CD4-positive, alpha-beta T cell treated with Interleukin-21 for 1 hour (primary cell): ENCODE measurements at regions not wholly inside any gene's neighbourhood (a gene's known extent, or its start where the extent isn't known, plus 50 kb on each side); places are given as distances from the start of the nearest gene placed in this dataset.
"Not testable (repeated sequence)": the region's sequence is repeated elsewhere in the genome, so short reads cannot be mapped to it uniquely, and the experiment has no call there.

Experiments used
- DNase-seq: peaks from one replicate; pipeline ENCODE4 v3.0.0-alpha.2; 2020

DNA sequence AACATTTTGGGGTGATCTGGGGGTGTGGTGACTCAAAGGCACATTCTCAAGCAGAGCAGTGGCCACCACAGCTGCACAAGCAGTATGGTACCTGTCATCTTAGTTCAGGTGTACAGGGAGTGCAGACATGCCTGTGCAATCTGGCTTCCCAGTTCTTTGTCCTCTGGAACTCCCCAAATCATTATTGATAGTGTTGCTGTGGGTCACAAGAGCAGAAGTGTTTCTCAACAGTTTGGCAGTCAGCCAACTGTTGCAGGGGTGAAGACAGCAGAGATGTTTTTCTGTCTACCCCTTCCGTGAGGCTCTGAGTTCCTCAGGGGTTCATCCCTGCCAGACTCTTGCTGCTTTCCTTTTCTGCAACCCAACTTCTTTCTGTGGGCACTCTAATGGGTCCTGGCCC, 206.5 kb upstream of the ZSWIM2 start:
- no peak for DNase-seq

DNA sequence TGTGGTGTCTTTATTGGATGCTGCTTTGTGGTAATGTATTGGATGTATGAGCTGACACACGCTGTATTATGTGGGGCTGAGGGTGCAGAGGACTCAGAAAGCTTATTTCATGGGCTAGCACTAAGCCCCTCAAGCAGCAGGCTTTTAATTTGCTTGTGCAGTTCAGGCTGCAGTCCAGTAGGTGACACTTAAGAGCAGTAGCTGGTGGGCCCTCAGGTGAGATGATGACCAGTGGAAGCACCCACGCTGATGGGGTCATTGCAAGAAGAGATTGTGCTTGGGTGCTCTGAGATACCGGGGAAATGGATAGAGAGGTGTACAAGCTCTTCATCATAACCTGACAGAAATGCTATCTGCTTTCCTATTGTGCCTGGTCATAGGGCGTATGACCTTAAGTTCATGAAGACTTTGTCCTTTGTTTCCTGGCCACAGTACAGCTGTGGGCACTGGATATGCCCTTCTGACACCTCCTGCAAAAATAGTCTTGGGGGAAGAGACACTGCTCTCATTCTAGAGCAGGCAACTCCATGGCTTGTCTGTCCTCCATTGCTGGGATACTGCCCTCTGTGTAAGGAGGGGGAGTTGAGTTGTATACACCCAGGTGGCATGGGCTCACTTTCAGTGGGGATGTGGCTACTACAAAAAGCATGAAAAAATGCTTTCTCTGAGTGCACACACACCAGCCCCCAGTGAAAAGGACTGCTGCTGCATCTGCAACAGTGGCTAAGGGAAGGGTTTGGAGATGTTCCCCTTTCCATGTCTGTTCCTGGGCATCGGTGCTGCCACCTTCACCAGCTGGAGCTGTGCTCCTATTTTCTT, 205.7 kb upstream of the ZSWIM2 start:
- no peak for DNase-seq

DNA sequence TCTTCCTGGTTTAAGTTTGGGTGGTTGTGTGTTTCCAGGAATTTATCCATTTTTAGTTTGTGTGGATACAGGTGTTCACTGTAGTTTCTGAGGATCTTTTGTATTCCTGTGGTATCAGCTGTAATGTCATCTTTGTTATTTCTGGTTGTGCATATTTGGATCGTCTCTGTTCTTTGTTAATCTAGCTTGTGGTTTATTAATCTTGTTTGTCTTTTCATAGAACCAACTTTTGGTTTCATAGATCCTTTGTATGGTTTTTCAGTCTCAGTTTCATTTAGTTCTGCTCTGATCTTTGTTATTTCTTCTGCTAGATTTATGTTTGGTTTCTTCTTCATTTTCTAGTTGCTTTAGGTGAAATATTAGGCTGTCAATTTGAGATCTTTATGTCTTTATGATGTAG, 202.4 kb upstream of the ZSWIM2 start:
- DNase-seq: no peak

DNA sequence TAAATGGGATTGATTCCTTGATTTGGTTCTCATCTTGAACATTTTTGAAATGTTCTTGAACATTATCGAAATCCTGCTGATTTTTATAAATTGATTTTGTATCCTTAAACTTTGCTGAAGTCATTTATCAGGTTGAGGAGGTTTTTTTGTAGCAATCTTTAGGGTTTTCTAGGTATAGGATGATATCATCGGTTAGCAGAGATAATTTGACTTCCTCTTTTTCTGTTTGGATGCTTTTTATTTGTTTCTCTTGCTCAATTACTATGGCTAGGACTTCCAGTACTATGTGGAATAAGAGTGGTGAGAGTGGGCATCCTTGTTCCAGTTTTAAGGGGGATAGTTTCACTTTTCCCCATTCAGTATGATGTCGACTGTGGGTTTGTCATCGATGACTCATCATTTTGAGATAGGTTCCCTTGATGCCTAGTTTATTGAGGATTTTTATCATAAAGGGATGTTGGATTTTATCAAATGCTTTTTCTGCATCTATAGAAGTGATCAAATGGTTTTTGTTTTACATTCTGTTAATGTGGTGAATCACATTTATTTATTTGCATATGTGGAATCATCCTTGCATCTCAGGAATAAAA, 201.5 kb upstream of the ZSWIM2 start:
- no peak for DNase-seq

DNA sequence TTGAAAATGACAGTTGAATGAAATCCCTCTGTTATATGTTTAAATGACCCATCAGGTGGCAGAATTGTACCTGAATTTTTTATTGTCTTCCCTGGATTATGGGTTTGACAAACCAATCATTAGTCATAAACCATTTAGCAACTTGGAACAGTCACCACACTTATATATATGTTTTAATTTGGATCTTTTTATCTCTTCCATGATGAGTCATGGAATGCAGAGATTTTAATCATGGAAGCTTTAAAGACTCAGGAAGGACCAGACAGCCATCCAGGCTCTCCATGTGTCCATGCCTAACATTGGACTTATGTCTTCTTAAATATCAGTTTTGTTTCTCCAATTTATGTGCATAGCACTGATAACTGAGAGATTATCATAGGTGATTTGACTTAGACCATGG, 188.3 kb upstream of the ZSWIM2 start:
- no peak for DNase-seq

DNA sequence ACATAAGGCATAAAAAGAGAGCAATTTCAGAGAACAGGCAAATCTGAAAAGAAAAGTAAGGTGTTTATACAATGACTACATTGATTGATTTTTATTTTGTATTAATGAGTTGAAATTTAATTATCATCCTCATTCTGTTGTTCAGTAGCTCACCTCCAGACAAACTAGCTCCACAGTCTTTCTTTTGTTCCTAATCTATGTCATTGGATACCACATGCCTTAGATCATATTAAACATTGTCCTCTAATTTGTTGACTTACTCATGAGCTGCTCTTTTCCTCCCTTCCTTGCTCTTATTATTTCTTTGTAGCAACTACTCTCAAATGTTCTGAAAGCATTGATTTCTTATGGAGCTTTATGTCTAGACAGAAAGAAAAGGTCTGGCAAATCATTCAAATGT, 185.5 kb upstream of the ZSWIM2 start:
- no peak for DNase-seq

DNA sequence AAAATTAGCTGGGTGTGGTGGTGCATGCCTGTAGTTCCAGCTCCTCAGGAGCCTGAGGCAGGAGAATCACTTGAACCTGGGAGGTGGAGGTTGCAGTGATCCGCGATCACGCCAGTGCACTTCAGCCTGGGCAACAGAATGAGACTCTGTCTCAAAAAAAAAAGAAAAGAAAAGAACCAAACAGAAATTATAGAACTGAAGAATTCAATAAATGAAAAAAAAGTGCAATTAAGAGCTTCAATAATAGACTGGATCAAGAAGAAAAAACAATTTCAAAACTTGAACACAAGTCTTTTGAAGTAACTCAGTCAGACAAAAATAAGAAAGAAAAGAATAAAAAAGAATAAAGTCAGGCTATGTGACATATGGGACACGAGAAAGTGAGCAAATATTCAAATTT, 175.8 kb upstream of the ZSWIM2 start:
- no peak for DNase-seq

DNA sequence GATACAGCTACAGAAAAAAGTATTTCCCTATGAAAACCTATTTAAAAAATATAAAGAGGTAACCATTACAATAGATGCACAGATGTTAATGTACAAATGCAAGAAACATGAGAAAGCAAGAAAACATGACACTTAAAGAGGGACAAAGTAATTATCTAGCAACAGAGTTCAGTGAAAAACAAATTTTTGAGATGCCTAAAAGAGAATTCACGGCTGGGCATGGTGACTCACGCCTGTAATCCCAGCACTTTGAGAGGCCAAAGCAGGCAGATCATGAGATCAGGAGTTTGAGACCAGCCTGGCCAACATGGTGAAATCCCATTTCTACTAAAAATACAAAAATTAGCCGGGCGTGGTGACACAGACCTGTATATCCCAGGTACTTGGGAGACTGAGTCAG, 175.0 kb upstream of the ZSWIM2 start:
- DNase-seq: not testable (repeated sequence)

DNA sequence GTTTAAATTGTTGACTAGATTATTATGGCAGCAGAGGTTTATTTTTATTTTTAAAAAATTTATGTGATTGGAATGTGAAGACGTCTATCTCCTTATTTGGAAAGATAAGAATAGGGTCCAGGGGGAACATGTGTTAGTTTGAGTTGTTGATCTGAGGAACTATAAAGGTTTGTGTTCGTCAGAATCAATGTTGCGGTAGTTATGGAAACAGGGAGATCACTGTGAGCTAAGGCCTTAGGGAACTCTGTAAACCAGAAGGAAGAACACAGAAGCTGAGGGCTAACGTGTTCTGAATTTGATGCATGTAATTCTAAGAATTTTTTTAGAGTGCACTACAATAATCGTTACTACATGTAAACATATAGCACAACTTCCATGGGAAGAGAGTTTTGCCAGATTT, 168.5 kb upstream of the ZSWIM2 start:
- no peak for DNase-seq

DNA sequence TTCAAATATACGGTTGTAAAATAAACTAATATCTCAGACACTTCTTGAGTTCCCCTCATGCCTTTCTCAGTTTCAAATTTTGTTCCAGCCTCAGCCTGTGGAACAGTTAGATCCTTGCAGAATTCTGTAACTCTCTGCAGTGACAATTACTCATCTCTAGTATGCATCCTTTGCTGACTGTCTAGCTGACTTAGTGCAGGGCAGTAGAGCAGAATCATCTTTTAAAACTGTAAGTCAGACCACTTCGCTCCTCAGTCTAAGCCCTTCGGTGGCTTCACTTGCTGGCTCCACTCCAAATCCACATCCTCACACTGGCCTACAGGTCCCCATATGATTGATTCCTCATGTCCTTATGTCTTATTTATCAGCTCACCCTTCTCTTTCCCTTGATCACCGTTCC, 164.1 kb upstream of the ZSWIM2 start:
- no peak for DNase-seq

DNA sequence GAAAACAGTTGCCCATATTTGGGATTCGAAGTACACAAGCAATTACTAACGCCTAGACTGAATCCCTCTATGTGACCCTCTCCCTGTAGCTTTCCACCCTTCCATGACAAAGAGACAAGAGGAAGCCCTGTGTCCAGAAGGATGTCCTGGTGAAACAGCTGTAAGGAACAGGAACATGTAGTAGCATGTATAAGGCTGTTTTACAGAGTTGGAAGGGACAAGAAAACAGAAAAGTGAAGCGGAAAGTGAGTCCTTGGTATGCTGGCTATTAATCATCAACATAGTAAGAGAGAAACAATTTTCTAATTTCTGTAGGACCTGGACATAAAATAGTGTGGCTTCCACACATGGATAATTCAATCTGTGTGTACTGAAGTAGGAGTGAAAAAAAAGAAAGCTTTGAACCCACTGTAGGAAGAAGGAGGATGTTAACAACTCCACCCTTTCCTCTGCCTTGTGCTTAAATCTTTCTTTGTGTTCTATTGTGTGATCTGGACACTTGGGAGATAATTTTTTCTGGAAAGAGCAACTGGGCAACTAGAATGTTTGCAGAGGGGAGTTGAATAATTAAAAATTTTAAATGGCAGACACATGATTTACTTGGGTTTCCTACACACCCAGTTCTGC, 162.3 kb upstream of the ZSWIM2 start:
- no peak for DNase-seq

DNA sequence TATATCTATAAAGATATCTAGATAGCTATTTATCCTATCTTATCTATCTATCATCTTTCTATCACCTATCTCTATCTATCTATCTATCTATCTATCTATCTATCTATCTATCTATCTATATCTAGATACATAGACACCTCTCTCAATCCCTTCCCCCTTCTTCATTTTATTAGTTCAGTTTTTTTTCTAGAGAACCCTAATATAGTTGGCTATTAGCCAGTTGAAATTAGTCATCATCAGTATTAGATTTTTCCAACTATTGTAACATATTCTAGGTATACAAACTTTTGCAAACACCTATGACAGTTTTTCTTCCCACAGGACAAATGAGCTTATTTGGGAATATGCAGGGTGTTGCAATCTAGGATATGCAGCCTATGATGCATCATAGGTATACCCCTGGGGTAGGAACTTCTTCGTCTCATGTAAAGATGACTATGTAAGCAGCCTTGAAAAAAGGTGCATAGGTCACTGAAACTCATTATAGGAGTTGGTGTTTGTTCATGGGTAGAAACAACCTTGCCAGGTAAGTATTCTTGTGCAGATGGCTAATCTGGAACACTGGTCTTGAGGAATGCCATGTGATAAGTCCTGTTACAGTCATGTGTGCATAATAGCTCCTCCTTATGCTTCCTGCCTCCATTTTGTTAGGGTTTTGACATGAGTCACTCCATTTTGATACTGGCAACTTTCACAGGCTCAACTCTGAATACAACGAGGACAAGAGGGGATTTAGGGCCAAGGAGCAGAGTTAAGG, 160.7 kb upstream of the ZSWIM2 start:
- DNase-seq: no peak

DNA sequence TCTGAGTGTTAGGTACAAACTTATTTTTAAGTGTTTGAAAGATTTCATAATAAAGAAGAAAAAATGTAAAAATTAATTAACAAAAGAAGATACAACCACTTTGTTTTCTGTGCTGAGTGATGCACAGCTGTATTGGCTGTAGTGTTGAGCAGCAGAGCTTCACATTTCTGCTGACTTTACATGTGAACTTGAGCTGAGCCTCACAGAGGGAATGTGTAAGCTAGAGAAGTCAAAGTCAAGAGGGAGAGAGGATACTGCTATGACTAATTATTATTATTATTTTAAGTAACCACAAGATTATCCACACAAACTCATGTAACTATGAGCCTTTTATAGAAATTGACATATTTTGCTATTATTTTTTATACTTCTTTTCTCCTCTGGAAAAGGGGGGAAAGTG, 159.1 kb upstream of the ZSWIM2 start:
- DNase-seq: no peak

DNA sequence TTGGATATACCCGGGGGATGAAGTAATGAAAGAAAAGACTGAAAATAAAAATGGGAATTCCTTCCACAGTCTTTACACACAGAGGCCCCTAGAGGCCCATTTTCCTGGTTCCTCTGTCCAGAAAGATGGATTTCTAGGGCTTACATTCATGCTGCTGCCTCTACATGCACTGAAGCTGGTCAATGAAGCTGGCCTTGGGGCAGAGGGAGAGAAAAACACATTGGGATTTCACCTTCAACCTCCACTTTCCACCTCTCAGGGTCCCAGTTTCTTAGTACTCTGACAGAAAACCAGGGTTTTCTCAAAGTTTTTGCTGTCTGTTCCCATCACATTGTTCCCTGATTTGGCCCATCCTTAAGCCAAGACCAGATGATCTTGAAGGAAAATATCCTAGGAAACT, 154.6 kb upstream of the ZSWIM2 start:
- no peak for DNase-seq

DNA sequence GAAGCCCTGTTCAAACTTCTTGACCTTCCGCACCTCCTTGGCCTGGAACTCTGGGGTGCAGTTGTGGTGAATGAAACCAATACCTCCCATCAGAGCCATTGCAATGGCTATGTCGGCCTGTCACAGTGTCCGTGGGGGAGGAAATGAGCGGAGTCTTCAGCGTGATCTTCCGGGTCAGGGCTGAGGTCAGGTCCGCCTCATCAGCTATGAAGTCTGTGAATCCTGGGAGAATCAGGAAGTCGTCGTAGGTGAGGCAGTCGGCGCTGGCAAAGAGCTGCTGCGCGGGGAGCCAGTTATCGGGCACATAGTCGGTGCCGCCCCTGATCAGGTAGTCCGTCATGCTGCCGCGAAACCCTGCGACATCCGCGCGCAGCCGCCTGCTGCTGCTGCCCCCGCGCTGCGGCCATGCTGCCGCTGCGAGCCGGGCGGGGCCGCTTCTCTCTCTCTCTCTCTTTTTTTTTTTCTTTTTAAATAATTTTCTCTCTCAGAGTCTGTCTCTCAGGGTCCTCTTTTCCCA, 154.1 kb upstream of the ZSWIM2 start:
- DNase-seq: peak; percentile 4

DNA sequence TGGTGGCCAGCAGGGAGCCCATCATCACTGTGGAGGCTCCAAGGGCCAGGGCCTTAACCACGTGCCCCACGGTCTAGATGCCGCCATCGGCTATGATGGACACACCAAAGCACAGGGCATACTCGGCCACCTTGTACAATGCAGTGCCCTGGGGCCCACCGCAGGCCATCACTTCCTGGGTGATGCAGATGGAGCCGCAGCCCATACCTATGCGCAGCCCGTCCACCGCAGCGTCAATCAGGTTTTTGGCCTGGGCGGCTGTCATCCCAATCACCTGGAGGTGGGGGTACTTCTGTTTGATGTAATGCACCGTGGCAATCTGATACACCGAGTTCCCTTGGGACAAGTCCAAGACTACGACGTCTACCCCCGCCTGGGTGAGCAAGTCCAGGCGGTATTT, 153.3 kb upstream of the ZSWIM2 start:
- no peak for DNase-seq

DNA sequence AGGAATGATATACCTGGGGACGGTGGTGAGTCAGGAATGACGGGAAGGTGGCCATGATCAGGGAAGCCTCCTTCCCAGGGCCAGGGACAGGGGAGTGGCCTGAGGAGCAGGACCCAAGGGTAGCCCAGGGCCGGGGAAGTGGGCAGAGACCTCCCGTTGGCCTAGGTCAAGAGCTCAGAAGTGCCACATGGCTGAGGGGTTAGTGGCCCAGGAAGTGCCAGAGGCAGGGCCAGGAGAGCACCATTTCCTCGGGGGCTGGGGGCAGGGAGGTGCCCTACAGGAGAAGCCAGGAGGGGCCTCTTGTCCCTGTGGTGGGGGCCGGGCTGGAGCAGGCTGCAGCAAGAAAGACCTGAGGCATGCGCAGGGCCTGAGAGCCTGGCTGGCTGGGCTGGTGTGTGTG, 152.3 kb upstream of the ZSWIM2 start:
- no peak for DNase-seq

DNA sequence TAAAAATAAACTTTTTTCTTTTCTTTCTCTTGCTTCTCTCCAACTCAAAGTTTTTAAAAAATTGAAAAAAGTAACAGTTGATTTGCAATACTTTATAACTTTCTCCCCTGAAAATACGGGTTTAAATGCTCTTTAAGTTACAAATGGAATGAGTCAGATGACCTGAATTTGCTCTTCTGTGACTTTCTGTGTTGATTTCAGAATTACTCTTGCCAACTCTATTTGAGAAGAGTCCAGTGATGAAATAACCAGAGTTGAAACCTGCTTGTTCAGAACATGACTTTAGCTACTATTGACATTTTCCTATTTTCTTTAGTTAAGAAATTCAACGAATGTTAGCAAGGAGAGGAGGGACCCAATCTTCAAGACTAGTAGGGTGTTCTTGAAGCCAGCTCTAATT, 146.1 kb upstream of the ZSWIM2 start:
- DNase-seq: no peak

DNA sequence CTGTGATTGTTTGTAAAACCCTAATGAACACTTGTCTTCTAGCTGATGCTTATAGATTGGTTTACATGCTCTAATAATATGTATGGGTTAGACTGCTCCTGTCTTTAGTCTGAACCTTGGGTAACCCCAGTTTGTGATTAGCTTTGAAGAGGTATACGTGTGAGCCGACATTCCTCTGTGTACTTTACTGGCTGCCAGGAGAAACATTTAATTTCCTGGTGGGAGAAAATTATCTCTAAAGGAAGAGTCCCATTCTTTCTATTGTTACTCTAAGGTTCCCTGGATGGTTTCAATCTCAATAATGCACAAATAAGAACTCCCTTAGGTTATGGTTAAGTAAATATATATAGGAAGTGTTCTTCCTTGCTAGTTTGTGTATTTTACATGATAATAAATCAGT, 143.6 kb upstream of the ZSWIM2 start:
- no peak for DNase-seq

DNA sequence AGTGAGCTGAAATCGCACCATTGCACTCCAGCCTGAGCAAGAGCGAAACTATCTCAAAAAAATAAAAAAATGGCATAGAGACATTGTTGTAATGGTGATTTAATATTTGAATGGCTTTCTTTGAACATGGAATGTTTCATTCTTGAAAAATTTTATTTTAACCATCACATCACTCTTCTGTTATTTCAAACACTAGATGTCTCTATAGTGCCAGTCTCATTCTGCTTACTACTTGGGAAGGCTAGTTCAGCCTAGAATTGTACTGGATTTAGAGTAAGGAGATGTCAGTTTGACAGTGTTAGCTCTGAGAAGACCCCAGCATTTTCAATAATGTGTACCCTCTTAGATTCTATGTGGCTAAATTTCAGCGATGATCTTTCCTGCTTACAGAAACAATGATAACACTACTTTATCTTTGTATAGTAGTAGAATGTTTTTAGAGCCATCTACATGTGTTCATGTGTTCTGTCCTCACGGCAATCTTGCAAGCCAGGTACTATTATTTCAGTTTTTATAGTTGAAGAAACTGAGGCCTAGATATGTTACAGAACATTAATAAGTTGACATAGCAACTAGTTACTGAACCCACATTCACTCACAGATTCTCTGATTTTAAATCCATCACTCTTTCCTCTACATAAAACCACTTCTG, 142.9 kb upstream of the ZSWIM2 start:
- no peak for DNase-seq

DNA sequence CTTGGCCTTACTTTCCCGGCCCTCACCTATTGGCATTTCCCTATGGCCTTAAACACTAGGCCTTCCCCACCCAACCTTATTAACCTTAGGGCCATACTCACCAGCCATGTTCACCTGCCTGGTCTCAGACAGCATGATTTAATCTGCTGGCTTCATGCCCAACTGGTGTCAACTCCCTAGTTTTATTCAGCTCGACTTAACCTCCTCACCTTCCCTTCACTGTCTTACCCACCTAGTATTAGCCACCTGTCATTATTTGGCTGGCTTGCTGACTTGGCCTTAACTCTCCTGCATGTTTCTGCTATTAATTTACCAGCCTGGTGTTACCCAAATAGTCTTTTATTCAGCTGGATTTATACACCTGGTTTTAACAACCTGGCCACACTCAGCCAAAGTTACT, 136.0 kb upstream of the ZSWIM2 start:
- no peak for DNase-seq

DNA sequence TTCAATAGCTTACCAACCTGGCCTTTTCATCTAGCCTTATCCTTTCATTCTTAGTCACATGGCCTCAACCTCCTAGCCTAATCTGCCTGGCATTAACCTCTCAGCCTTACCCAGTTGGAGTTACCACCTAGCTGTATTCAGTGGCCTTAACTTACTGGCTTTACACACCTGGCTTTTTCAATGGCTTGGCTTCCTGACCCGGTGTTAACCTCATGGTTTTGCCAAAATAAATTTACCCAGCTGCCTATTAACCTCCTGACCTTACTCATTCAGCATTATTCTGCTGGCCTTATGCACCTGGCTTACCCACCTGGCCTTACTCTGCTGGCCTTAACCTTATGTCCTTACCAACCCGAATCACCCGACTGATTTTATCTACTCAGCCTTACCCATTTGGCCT, 135.5 kb upstream of the ZSWIM2 start:
- DNase-seq: no peak
